SK-N-MC (cell line): ENCODE measurements at regions not wholly inside any gene's neighbourhood (a gene's known extent, or its start where the extent isn't known, plus 50 kb on each side); places are given as distances from the start of the nearest gene placed in this dataset.

Experiments
- DNase-seq: peaks from one replicate; pipeline ENCODE4 v3.0.0-alpha.2; 2011; ENCODE audit warnings: low read depth, low spot score
- H3K27ac ChIP-seq: fragments of 200-600 bp; sonication (generic); 2 replicates; pipeline ENCODE4 v1.5.1; 2016; ENCODE audit warnings: mixed run types
- H3K36me3 ChIP-seq: fragments of 200-600 bp; sonication (generic); 2 replicates; pipeline ENCODE4 v1.6.1; 2017; ENCODE audit warnings: antibody characterized with exemption, low read length, mixed read lengths; ENCODE audit not compliant: insufficient read depth
- H3K4me3 ChIP-seq: fragments of 200-600 bp; sonication (generic); 2 replicates; pipeline ENCODE4 v1.5.1; 2016
- H3K9ac ChIP-seq: fragments of 200-600 bp; sonication (generic); 2 replicates; pipeline ENCODE4 v1.8.0; 2017; ENCODE audit warnings: mixed run types, mixed read lengths; ENCODE audit not compliant: insufficient read length
- H3K9me3 ChIP-seq: fragments of 200-600 bp; sonication (generic); 2 replicates; pipeline ENCODE4 v1.6.1; 2017; ENCODE audit warnings: low read depth, mild to moderate bottlenecking, antibody characterized with exemption, low read length, moderate library complexity, mixed read lengths
- EZH2 ChIP-seq: fragments of 200-600 bp; sonication (generic); IDR thresholded peaks from one replicate; pipeline ENCODE4 v1.6.1; 2017; ENCODE audit warnings: antibody characterized with exemption
- FOXP2 ChIP-seq: optimal IDR thresholded peaks from 2 replicates; pipeline ENCODE3; 2011; ENCODE audit warnings: mild to moderate bottlenecking, moderate library complexity; ENCODE audit not compliant: insufficient read depth; ENCODE audit errors: extremely low read length, control extremely low read depth
- POLR2AphosphoS5 ChIP-seq: IDR thresholded peaks from 2 replicates; pipeline ENCODE4 v1.6.1; 2012; ENCODE audit warnings: mild to moderate bottlenecking, low read depth, low read length, borderline replicate concordance

DNA sequence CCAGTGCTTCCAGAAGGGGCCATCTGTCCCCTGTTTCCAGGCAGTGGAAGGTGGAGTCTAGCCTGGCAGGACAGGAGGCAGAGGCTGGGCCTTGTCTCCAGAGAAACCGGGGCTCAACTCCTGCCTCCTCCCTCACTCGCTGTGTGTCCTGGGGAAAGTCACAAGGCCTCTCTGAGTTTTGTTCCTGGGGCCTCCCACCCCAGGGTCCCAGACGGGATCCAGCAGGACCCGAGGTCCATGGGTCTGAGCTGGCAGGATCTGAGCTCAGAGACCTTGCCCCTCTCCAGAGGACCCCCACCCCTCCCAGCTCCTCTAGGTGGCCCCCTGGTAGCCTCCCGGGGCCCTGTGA, 72.2 kb upstream of the TAF1B start:
- H3K36me3 ChIP-seq = no peaks in the 10 kb centered on the region
- DNase-seq = no peak
- no peak overlapping the region for H3K9ac ChIP-seq
- TF ChIP-seq POLR2AphosphoS5 (no peak), FOXP2 (no peak), EZH2 (no peak)
- no peak overlapping the region for H3K27ac ChIP-seq
- H3K4me3 ChIP-seq = no peak overlapping the region
- no peaks in the 10 kb centered on the region for H3K9me3 ChIP-seq

DNA sequence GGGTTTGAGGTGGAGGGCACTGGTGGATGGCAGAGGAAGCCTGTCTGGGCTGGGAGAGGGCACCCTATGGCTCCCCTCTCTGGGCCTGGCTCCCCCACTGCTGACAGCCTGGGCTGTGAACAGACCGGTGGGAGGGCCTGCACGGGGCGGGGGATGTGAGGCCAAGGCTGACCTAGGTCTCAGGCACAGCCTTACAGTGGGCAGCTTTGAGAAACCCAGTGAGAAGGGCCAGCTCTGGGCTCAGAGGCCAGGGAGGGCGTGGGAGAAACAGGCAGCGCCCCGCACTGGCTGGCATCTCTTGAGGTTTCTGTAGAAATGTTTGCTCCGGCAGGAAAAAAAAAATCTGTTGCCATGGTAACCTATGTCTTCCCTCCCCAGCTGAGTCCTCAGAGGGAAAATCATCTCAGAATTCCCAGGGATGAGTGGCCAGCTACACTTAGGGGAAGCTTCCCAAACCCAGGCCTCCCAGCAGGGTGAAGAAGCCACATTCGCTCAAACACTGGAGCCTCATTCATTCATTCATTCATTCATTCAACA, 71.7 kb upstream of the TAF1B start:
- Histone ChIP-seq H3K27ac (no peak overlapping the region), H3K9ac (no peak overlapping the region), H3K36me3 (no peaks in the 10 kb centered on the region), H3K9me3 (no peaks in the 10 kb centered on the region), H3K4me3 (no peak overlapping the region)
- no peak for DNase-seq
- no peak for TF ChIP-seq POLR2AphosphoS5

DNA sequence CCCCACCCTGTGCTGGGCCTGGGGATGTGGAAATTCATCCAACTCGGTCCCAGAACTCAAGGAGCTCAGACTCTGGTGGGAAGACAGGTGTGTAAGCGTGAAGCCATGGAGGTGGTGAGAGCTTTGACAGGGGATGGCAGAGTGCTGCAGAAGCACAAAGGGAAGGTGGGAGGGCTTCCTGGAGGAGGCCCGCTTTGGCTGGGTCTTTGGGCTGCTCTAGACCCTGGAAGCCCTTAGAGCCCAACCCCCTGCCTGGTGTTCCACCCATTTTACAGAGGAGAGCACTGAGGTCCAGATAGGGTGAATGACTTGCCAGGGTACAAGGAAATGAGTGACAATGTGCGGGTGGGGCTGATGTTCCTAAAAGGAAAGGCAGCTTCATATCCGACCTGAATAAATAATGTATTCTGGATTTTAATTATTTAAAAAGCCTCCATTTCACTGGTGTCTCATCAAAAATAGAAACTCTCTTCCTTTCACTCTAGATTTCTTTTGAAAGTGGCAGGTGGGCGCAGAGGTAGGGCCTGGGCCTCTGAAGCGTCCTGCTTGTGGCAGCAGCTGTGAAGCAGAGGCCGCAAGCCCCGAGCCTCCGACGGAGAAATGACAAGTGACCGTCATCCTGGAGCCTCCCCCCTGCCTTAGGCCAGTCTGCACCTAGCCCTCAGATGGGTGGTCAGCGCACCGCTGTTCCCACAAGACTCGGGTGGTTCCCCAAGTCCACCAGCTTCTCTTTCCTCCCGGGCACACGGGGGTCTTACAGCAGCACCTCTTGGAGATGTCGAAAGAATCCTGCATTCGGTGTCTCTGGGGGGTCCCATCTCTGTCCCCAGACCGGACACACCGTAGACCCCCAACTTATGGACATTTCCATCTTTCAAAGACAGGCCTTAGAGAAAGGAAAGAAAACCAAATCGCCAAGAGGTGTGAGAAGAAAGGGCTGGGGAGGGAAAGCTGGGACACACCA, 71.0 kb upstream of the TAF1B start:
- no peak for DNase-seq
- Histone ChIP-seq H3K9ac (no peak overlapping the region), H3K36me3 (no peaks in the 10 kb centered on the region), H3K9me3 (no peaks in the 10 kb centered on the region), H3K4me3 (no peak overlapping the region), H3K27ac (no peak overlapping the region)
- TF ChIP-seq POLR2AphosphoS5 (no peak), EZH2 (no peak), FOXP2 (no peak)

DNA sequence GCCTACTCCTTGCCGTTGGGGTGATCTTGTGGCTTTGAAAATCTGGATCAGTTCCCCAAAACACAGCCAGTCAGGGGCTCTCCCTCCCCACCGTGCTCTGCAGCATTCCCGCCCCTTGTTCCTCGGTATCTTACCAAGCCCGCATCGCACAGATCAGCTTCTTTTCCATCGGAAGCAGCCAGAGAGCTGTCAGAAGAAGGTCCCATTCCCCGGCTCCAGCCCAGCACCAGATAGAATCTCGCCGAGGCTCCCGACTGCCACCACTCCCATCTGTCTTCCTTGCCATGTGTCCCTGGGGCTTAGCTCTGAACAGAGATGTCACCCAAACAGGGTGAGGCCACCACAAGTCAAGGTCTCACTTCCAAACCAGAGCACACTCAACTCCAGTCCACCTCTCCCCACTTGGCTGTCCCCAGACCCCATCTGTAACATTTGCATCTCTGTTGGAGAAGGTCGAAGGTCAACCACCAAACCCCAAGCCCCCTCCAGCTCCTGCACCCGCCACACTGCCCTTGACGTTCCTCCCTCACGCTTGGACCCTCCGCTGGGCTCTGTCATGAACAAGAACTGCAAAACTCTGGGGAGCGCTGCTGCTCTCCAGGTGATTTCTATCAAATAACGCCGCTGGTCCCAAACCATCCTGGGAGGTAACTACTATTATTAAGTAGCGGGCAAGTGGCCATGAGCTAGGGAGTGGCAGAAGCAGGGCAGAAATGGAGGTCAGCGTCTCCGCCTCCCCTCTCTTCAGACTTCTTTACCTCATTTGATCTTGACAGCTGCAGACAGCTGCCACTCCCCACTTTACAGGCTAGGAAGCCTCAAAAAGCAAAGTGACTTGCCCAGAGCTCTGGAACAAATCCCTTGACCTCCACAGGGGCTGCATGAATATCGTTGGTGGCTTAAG, 70.0 kb upstream of the TAF1B start:
- H3K9me3 ChIP-seq = no peaks in the 10 kb centered on the region
- TF ChIP-seq EZH2 (no peak), POLR2AphosphoS5 (no peak), FOXP2 (no peak)
- DNase-seq = no peak
- H3K36me3 ChIP-seq = no peaks in the 10 kb centered on the region
- H3K9ac ChIP-seq = no peak overlapping the region
- no peak overlapping the region for H3K4me3 ChIP-seq
- no peak overlapping the region for H3K27ac ChIP-seq

DNA sequence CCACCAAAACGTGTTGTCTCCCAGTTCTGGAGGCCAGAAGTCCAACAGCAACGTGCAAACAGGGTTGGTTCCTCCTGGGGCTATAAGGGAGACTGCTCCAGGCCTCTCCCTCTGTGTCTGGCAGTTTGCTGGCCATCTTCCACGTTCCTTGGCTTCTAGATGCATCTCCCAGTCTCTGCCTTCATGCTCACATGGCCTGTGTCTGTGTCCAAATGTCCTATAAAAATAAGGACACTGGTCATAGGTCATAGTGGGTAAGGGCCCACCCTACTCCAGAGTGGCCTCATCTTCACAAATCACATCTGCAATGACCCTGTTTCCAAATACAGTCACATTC, 69.4 kb upstream of the TAF1B start:
- no peaks in the 10 kb centered on the region for H3K36me3 ChIP-seq
- TF ChIP-seq FOXP2 = no peak
- no peak for TF ChIP-seq EZH2
- no peak for TF ChIP-seq POLR2AphosphoS5
- H3K9me3 ChIP-seq = no peaks in the 10 kb centered on the region
- H3K9ac ChIP-seq = no peak overlapping the region
- DNase-seq = no peak
- H3K27ac ChIP-seq = no peak overlapping the region
- H3K4me3 ChIP-seq = no peak overlapping the region

DNA sequence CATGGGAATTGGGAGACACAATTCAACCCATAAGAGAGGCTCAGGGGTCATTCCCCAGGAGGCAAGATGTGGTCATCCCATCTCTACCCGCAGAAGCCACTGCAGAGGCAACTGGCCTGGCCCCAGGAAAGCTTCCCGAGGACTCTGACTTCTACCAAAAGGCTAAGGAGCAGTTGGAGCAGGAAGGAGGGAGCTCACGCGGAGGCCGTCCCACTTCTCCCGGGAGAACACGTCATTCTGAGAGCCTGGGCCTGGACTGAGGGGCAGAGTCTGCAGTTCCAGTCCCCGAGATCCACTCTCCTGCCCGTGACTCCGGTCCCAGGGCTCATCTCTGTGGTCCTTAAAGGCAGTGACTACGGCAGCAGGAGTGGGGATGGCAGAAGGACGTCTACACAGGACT, 69.0 kb upstream of the TAF1B start:
- DNase-seq = no peak
- no peak overlapping the region for H3K4me3 ChIP-seq
- no peaks in the 10 kb centered on the region for H3K36me3 ChIP-seq
- no peak overlapping the region for H3K27ac ChIP-seq
- TF ChIP-seq POLR2AphosphoS5 = no peak
- TF ChIP-seq EZH2 = no peak
- TF ChIP-seq FOXP2 = no peak
- no peaks in the 10 kb centered on the region for H3K9me3 ChIP-seq
- H3K9ac ChIP-seq = no peak overlapping the region

DNA sequence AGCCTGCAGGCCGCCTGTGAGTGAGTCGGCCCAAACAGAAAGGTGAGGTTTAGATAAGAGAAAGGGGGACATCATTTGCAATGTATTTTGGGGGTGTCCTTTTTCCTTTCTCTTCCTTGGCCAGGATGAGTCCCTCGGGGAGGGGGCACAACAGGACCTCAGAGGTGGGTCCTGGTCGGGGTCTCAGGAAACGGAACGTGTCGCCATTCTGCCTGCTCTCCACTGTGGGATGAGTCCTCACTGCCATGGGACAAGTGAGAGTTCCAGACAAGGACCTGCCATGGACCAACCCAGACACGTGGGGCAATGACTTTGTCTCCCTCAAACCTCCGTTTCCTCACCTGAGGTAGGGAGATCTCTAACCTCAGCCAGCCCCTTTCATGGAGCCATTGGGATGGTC, 67.9 kb upstream of the TAF1B start:
- Histone ChIP-seq H3K36me3 (no peaks in the 10 kb centered on the region), H3K9me3 (no peaks in the 10 kb centered on the region), H3K9ac (no peak overlapping the region), H3K27ac (no peak overlapping the region), H3K4me3 (no peak overlapping the region)
- no peak for DNase-seq
- TF ChIP-seq POLR2AphosphoS5 (no peak), EZH2 (no peak)

DNA sequence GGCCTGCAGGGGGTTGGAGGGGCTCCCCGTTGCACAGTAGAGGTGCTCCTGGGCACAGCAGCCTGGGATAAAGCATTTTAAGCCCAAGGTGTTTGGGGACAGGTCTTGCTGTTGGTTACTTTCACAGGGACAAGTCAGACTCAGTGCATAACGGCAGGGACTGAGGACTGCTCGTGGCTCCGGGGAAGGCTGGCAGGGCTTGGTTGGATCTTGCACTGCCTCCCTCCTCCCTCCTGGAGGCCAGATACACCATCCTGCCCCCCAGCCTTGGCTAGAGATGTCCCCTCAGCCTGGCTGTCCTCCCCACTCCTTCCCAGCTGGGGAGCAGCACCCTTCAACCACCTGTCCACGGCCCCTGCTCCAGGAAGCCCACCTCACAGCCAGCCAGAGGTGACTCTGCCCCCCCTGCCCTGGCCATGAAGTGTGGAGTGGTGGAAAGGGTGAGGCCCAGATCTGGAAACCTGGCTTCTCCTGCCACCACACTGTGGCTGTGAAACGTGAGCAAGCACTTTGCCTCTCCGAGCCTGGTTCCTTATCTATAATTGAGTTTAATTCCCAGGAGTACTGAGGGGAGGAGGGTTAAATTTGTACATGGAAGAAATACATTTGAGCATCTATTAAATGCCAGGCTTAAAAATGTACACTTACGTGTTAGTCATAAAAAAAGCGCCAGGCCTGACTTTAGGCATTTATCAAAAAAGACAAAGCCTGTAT, 67.1 kb upstream of the TAF1B start:
- Histone ChIP-seq H3K9ac (no peak overlapping the region), H3K9me3 (no peaks in the 10 kb centered on the region), H3K4me3 (no peak overlapping the region), H3K27ac (no peak overlapping the region), H3K36me3 (no peaks in the 10 kb centered on the region)
- TF ChIP-seq EZH2 (no peak), FOXP2 (no peak), POLR2AphosphoS5 (no peak)
- DNase-seq = no peak
